NT2/D1 (cell line): ENCODE measurements at regions not wholly inside any gene's neighbourhood (a gene's known extent, or its start where the extent isn't known, plus 50 kb on each side); places are given as distances from the start of the nearest gene placed in this dataset.

ENCODE experiments used
- SUZ12 ChIP-seq: IDR thresholded peaks from 2 replicates; pipeline ENCODE4 v1.6.1; 2011; ENCODE audit not compliant: insufficient read length, insufficient read depth; ENCODE audit errors: extremely low read depth
- YY1 ChIP-seq: IDR thresholded peaks from 2 replicates; pipeline ENCODE4 v1.6.1; 2011; ENCODE audit not compliant: insufficient read length, insufficient read depth

DNA sequence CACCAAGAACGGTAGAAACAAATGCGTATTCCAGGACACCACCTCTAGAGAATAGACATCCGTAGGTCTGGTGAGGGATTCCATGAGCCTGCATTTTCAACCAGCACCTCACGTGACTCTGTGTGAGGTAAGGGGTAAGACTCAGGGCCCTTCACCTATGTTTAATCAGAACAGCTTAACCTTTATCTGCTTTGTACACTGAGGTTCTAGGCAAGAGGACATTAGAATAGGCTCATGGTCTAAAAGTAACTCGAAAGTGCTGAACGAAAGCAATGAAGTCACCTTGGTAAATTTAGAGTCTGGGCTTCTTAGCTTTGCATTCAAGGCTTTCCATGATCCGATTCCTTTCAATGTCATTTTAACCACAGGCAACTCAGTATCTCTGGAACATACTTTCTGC, 270.5 kb upstream of the CADM1 start:
- TF ChIP-seq SUZ12 (no peak), YY1 (no peak)
